GM11168 (cell line): ENCODE measurements at regions not wholly inside any gene's neighbourhood (a gene's known extent, or its start where the extent isn't known, plus 50 kb on each side); places are given as distances from the start of the nearest gene placed in this dataset.

ENCODE experiments used
- in situ Hi-C: fragments of 300-500 bp; cut with MboI; formaldehyde crosslinking; loops from one replicate; pipeline ENCODE4 v1.12.0; 2022; ENCODE audit warnings: low sequenced_read_pairs; ENCODE audit not compliant: unreplicated experiment

DNA sequence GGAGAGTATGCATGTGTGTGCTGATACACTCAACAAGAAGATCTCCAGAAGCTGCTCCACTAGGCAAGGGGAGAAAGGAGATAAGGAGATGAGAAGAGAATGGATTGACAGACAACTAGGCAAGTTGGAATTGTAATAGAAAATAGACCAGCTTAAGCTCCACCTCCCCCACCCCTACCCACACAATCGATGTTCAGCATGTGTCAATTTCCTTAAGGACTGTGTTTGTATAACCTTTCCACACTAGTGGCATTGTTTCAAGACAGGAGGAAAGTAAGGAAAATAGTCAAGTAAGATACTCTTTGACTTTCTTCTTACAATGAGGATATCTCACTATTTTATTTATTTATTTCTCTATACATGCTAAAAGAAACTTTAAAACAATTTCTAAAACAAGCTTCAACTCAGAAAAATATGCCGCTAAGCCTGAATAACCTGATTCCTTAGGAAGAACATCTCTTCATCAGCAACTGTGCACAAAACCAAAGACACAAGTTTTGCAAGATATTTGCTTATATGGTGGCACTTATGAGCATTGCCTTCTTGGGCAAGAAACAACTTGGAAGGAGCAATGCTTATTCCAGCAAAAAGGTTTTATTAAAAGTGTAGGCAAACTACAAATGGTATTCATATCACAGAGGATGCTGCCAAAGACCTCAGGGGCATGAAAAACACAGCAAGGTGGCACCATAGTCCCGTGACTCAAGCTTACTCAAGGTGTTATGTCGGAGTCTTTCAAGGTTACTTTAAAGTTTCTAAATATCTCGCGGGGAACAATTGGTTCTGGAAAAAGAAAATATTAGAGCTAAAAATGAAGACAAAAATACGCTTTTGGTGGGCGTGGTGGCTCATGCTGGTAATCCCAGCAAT is 249.1 kb downstream of the COL12A1 start:
- in situ Hi-C loops, result no loop called here

- in situ Hi-C loops, result no loop called here
Observed at GRCh38 chr6:74953708-74954107, 252.1 kb downstream of the COL12A1 start.

DNA sequence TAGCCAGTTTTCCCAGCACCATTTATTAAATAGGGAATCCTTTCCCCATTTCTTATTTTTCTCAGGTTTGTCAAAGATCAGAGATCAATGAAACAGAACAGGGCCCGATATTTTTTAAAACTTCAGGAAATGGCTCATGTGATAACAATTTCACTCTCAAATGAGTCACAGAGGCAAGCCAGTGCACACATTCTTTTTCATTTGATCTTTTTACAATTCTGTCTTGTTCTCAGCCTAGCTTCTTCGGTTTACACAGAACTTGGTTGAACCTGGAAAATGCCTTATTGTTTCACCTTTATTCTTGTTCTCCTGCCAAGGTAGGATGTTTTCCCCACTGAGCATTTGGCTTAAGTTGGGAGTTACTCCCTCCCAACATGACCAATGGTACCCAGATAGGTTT is 258.9 kb downstream of the COL12A1 start:
- in situ Hi-C loops, result no loop called here

DNA sequence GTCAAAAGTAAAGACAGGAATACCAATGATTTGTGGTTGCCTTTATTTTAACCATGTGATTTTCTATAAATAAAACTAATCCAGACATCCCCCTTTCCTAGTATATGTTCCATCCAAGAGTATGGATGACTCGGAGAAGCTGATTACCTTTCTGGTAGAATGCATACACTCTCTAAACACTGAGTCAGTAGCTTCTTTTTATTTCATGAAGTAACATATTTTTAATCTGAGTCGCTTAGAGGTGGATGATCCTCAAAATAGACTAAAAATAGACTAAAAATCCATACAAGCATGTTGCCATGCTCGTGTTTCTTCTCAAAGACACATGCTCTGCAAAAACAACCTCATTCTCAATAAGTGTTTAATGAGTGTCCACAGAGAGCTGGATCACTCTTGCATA is 263.7 kb downstream of the COL12A1 start:
- in situ Hi-C loops, result no loop called here

DNA sequence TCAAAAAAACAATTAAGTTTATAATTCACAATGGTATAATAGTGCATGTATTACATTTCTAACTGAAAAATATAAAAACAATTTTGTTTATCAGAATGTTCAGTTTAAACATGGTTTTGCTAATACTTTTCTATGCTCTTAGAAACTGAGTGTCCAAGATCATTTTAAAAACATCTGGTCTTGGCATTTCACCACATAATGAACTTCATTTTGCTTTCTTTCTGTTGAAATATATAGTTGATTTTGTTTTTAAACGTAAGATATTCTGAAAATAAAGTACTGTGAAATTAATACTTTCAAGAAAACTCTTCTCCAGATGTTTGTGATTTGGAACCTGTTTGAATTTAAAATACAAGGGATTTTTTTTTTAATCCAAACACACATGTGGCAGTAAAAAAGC is 264.4 kb downstream of the COL12A1 start:
- in situ Hi-C loops, result no loop called here

GRCh38 chr6:74939721-74940620 is 265.9 kb downstream of the COL12A1 start:
- in situ Hi-C loops, result no loop called here

DNA sequence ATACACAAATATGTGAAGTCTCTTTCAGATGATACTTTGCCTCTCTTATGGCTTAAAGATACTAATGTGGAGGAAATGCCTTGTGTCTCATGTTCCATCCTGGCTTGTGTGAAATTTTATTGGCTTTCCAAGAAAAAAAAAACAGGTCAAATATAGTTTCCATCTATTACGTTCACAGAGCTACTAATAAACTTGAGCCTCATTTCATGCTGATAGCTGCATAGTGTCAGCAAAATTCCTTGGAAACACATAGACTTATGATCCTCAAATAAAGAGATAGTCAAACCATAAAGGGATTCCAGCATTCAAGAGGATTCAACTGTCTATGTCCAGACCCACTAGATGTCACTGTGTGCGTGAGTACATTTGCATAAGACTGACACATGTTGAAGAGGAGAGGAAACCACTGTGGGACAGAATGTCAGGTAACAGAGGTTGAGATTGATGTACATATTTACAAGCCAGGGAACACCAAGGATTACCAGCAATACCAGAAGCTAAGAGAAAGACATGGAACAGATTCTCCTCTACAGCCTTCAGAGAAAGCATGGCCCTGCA is 266.6 kb downstream of the COL12A1 start:
- in situ Hi-C loops, result no loop called here

DNA sequence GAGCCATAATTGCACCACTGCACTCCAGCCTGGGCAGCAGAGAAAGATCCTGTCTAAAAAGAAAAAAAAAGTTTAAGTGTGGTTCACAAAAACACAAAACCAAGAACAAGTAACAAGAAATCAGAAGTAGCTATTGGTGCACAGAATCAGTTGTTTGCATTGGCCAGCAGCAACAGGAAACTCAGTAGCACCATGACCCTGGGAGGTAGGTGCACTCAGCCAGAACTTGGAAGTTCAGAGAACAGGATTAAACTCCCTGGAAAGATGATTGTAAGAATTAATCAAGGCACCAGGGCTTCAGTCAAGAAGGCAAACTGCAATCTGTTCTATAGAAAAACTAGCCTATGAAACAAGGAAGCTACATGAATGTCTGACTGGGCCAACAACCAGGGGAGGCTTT is 267.9 kb downstream of the COL12A1 start:
- in situ Hi-C loops, result no loop called here

DNA sequence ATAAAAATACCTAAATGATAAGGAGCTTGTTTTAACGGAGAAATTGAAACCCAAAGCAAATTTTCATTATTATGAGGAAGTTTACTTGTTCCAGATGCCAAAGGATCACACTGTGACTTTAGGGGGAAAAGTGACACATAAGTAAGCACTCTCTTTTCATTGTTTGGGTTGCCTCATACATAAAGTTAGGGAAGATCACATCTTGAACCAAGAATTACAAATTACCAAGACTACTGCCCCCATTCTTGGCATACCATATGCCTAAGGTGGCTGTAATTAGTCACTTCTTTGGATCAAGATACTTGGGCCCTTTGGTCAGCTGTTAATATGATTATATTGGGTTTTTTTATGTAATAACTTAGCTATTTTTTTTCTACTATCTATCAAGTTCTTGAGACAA is 269.0 kb downstream of the COL12A1 start:
- in situ Hi-C loops, result no loop called here

- in situ Hi-C loops, result no loop called here
Observed at GRCh38 chr6:74932232-74932888, 273.5 kb downstream of the COL12A1 start.

DNA sequence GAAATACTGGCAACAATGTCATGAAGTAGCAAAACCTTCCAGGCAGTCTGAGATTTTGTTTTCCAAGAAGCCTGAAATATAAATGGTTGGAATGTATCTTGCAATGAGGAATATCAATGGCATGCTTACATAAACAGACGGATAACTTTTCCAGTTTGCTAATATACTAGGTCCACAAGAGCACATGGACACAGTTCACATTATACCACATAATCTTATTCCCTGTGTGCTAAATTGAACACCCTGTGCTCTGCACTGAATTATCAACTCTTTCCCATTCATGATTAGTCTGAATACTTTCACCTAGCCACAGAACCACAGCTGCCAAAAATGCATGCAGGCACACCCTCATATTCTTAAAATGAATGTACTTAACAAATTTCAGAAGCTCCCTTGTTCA is 274.3 kb downstream of the COL12A1 start:
- in situ Hi-C loops, result no loop called here

- in situ Hi-C loops, result no loop called here
Observed at GRCh38 chr6:74928203-74928602, 277.6 kb downstream of the COL12A1 start.

- in situ Hi-C loops, result no loop called here
Observed at GRCh38 chr6:74927299-74927698, 278.6 kb downstream of the COL12A1 start.

DNA sequence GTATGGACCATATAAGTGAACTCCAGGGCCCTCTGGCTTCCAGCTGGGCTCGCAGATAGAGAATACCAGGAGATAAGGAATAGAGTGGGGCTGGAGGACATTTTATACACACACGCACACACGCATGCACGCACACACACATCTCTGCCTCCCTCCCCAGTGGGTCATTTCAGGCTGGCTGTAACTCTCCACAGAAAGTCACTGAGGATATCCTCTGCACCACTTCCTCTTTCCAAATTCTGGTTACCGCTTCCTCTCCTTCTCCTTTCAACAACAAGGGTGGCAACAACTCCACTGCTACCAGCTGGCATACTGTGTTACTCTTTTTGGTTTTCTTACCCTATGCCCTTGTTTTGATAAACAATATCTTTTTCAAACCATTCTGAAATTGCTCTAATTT is 280.2 kb downstream of the COL12A1 start:
- in situ Hi-C loops, result no loop called here

- in situ Hi-C loops, result no loop called here
Observed at GRCh38 chr6:74914888-74915287, 291.0 kb downstream of the COL12A1 start.

DNA sequence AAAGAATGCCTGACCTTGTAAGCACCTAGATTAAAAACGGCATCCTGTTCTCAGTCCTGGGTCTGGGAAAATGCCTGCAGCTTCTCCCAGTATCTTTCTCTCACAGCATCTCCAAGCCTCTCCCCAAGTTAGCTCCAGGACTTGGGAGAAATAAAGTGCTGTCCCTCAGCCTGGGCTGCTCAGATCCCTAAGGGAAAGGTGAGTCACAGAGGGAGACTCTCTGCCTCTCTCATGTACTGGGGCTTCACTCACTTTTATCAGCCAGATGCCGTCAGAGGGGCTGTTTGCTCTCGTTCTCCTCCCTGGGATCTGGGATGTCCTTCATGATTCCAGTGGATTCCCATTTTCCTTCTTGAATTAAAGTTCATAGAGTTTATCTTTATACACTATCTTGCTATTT is 293.6 kb downstream of the COL12A1 start:
- in situ Hi-C loops, result no loop called here

DNA sequence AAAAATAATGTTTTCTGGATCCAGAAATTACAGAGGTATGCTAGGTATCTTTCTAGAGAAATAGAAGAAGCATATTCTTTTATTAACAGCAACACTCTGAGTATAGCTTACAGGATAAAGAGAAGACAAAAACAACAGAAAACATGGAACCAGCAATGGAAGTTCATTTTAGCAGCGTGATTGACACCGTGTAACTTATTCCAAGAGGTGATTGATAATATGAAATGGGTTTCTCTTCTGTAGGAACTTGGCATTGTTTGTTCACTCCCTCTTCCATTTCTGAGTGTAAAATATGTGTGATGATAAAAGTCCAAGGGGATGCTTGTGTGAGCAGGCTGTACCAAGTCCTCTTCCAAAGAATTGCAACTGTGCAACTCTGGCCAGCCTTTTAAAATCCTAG is 303.0 kb downstream of the COL12A1 start:
- in situ Hi-C loops, result no loop called here

- in situ Hi-C loops, result no loop called here
Observed at GRCh38 chr6:74902089-74902488, 303.8 kb downstream of the COL12A1 start.

DNA sequence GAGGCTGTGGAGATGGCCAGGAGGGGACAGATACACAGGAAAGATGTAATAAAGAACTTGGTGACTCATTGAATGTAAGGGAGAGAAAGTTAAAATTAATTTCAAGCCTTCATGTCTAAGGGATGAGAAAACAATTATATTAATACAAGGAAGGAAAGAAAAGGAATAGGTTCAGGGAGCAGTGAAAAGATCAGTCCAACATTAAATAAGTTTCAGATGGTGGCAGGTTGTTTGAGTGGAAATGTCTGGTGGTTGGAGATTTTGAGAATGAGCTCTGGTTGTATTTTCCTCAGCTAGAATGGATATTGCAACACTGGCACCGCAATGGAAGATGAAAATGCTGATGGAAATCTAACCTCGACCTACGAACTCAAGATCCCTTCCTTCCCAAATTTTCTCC is 304.3 kb downstream of the COL12A1 start:
- in situ Hi-C loops, result no loop called here

GRCh38 chr6:74899416-74899815 is 306.4 kb downstream of the COL12A1 start:
- in situ Hi-C loops, result no loop called here

- in situ Hi-C loops, result no loop called here
Observed at GRCh38 chr6:74892091-74892490, 313.8 kb downstream of the COL12A1 start.
